ENCODE measurements at regions not wholly inside any gene's neighbourhood (a gene's known extent, or its start where the extent isn't known, plus 50 kb on each side); places are given as distances from the start of the nearest gene placed in this dataset.

- Histone ChIP-seq H3K4me2 (ENCODE audit: low read depth, low read length) (no peak overlapping the region), H3K9me3 (replicated peaks; ENCODE audit: insufficient read depth, low read length) (no peaks in the 10 kb centered on the region)
- DNase-seq = no peak
These were observed 365.2 kb downstream of the AKAIN1 start for GRCh38 chr18:4831791-4832375.

GRCh38 chr18:4831127-4831526 lies 365.9 kb downstream of the AKAIN1 start:
- Histone ChIP-seq H3K4me2 (ENCODE audit: low read depth, low read length) (no peak overlapping the region), H3K4me1 (ENCODE audit: low read length) (no peaks in the 10 kb centered on the region), H3K9me3 (replicated peaks; ENCODE audit: insufficient read depth, low read length) (no peaks in the 10 kb centered on the region), H3K9ac (ENCODE audit: low read length) (no peak overlapping the region), H2AFZ (ENCODE audit: low read length) (no peak overlapping the region), H3K4me3 (ENCODE audit: low read length) (no peak overlapping the region), H3K36me3 (replicated peaks; ENCODE audit: insufficient read depth, low read length) (no peaks in the 10 kb centered on the region), H4K20me1 (ENCODE audit: insufficient read depth, low read length) (no peaks in the 10 kb centered on the region), H3F3A (ENCODE audit: insufficient read depth, low read length) (no peaks in the 10 kb centered on the region), H3K9me2 (replicated peaks; ENCODE audit: insufficient read depth, low read length) (no peaks in the 10 kb centered on the region), H3K79me2 (ENCODE audit: low read length) (no peaks in the 10 kb centered on the region), H3K27ac (ENCODE audit: low read length) (no peak overlapping the region), H3K27me3 (replicated peaks; ENCODE audit: insufficient read depth, low read length) (no peaks in the 10 kb centered on the region)
- DNase-seq = no peak
- no peak for TF ChIP-seq EZH2 (optimal IDR thresholded peaks at IDR 0.05; ENCODE audit: low read depth, low read length)
- TF ChIP-seq, protein P1, sequence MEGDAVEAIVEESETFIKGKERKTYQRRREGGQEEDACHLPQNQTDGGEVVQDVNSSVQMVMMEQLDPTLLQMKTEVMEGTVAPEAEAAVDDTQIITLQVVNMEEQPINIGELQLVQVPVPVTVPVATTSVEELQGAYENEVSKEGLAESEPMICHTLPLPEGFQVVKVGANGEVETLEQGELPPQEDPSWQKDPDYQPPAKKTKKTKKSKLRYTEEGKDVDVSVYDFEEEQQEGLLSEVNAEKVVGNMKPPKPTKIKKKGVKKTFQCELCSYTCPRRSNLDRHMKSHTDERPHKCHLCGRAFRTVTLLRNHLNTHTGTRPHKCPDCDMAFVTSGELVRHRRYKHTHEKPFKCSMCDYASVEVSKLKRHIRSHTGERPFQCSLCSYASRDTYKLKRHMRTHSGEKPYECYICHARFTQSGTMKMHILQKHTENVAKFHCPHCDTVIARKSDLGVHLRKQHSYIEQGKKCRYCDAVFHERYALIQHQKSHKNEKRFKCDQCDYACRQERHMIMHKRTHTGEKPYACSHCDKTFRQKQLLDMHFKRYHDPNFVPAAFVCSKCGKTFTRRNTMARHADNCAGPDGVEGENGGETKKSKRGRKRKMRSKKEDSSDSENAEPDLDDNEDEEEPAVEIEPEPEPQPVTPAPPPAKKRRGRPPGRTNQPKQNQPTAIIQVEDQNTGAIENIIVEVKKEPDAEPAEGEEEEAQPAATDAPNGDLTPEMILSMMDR (IDR thresholded peaks at IDR 0.05; ENCODE audit: low read length) = no peak
- TF ChIP-seq EZH2phosphoT487 (IDR thresholded peaks at IDR 0.05; ENCODE audit: low read length) = no peak

More at GRCh38 chr18:4831791-4832375, 365.2 kb downstream of the AKAIN1 start:
- H3K79me2 ChIP-seq (ENCODE audit: low read length) = no peaks in the 10 kb centered on the region
- TF ChIP-seq, protein P1 (IDR thresholded peaks at IDR 0.05; ENCODE audit: low read length) = no peak
- TF ChIP-seq EZH2phosphoT487 (IDR thresholded peaks at IDR 0.05; ENCODE audit: low read length) (no peak), EZH2 (optimal IDR thresholded peaks at IDR 0.05; ENCODE audit: low read depth, low read length) (no peak)
- no peak overlapping the region for H3K9ac ChIP-seq (ENCODE audit: low read length)
- no peaks in the 10 kb centered on the region for H3K27me3 ChIP-seq (replicated peaks; ENCODE audit: insufficient read depth, low read length)
- H3K27ac ChIP-seq (ENCODE audit: low read length) = no peak overlapping the region
- no peaks in the 10 kb centered on the region for H3K9me2 ChIP-seq (replicated peaks; ENCODE audit: insufficient read depth, low read length)
- H4K20me1 ChIP-seq (ENCODE audit: insufficient read depth, low read length) = no peaks in the 10 kb centered on the region
- no peaks in the 10 kb centered on the region for H3K4me1 ChIP-seq (ENCODE audit: low read length)
- H3K4me3 ChIP-seq (ENCODE audit: low read length) = no peak overlapping the region
- H2AFZ ChIP-seq (ENCODE audit: low read length) = no peak overlapping the region
- no peaks in the 10 kb centered on the region for H3K36me3 ChIP-seq (replicated peaks; ENCODE audit: insufficient read depth, low read length)
- H3F3A ChIP-seq (ENCODE audit: insufficient read depth, low read length) = no peaks in the 10 kb centered on the region

GRCh38 chr18:4823091-4823490 lies 368.0 kb upstream of the DLGAP1 start:
- TF ChIP-seq, protein P1 (IDR thresholded peaks at IDR 0.05; ENCODE audit: low read length) = no peak
- TF ChIP-seq EZH2 (optimal IDR thresholded peaks at IDR 0.05; ENCODE audit: low read depth, low read length) (no peak), EZH2phosphoT487 (IDR thresholded peaks at IDR 0.05; ENCODE audit: low read length) (no peak)
- H3K9me2 ChIP-seq (replicated peaks; ENCODE audit: insufficient read depth, low read length) = no peaks in the 10 kb centered on the region
- H3K9me3 ChIP-seq (replicated peaks; ENCODE audit: insufficient read depth, low read length) = no peaks in the 10 kb centered on the region
- no peaks in the 10 kb centered on the region for H3K79me2 ChIP-seq (ENCODE audit: low read length)
- H2AFZ ChIP-seq (ENCODE audit: low read length) = no peak overlapping the region
- no peak overlapping the region for H3K9ac ChIP-seq (ENCODE audit: low read length)
- H3K27ac ChIP-seq (ENCODE audit: low read length) = no peak overlapping the region
- H3F3A ChIP-seq (ENCODE audit: insufficient read depth, low read length) = no peaks in the 10 kb centered on the region
- no peaks in the 10 kb centered on the region for H3K27me3 ChIP-seq (replicated peaks; ENCODE audit: insufficient read depth, low read length)
- no peak overlapping the region for H3K4me2 ChIP-seq (ENCODE audit: low read depth, low read length)
- no peaks in the 10 kb centered on the region for H3K4me1 ChIP-seq (ENCODE audit: low read length)
- DNase-seq = no peak
- H4K20me1 ChIP-seq (ENCODE audit: insufficient read depth, low read length) = no peaks in the 10 kb centered on the region
- H3K4me3 ChIP-seq (ENCODE audit: low read length) = no peak overlapping the region
- H3K36me3 ChIP-seq (replicated peaks; ENCODE audit: insufficient read depth, low read length) = no peaks in the 10 kb centered on the region
